ENCODE measurements at regions not wholly inside any gene's neighbourhood (a gene's known extent, or its start where the extent isn't known, plus 50 kb on each side); places are given as distances from the start of the nearest gene placed in this dataset.

DNA sequence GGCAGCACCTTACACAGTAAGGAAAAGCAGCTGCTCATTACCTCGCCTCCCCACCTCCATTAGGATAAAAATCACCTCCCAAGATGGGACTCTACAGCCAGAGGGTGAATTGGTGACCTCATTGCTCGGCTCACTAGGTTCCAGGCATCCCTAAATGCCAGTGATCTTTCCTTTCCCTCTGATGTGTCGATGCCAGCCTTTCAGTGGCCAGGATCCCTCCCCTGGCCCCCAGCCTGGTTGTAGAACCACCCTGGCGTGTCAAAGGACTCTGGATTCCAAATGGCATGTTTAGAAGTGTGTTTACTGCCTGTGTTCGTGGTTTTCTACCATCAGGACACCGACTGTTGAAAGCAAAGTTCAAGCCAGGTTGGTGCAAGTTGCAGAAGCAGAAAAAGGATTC is 72.1 kb upstream of the LYRM9 start:
- 77% methylated on average over 5 of the region's 6 CpGs for WGBS (ENCODE audit: insufficient coverage)
- no peak overlapping the region for H3K4me2 ChIP-seq (replicated peaks; ENCODE audit: extremely low read depth, low read length, poor library complexity, severe bottlenecking)
- intact Hi-C loops (cut with micrococcal nuclease) = loop anchor here in 1 of 2 donors (10.0 kb wide), 1 partner anchor 60 kb away; no protein-coding TSS in a partner anchor
- no peaks in the 10 kb centered on the region for H3K36me3 ChIP-seq (replicated peaks in 1 of 2; ENCODE audit: control insufficient read depth in 1 of 2, insufficient read depth in 2 of 2, low read length in 2 of 2)
- H3K4me1 ChIP-seq (ENCODE audit: control insufficient read depth in 1 of 2, insufficient read depth in 2 of 2, low read length in 2 of 2) = no peaks in the 10 kb centered on the region
- no peaks in the 10 kb centered on the region for H3K9me3 ChIP-seq (replicated peaks in 1 of 2; ENCODE audit: control insufficient read depth in 1 of 2, insufficient read depth in 1 of 2, low read length in 2 of 2)
- Mint-ChIP-seq H3K4me1 (no peaks in the 10 kb centered on the region), H3K27me3 (ENCODE audit: low read depth in 3 of 3) (peaks cover under 1 to 4% (median 2%) of the 10 kb centered on the region in 3 donors), H3K27ac (no peak overlapping the region), H3K4me3 (no peak overlapping the region), H3K9me3 (no peaks in the 10 kb centered on the region), H3K36me3 (no peaks in the 10 kb centered on the region)
- DNase-seq = no peak
- H3K27ac ChIP-seq (ENCODE audit: low read depth in 1 of 2, low read length in 2 of 2) = no peak overlapping the region
- H4K20me1 ChIP-seq (ENCODE audit: insufficient read depth, low read length) = no peaks in the 10 kb centered on the region
- TF ChIP-seq, protein P1, sequence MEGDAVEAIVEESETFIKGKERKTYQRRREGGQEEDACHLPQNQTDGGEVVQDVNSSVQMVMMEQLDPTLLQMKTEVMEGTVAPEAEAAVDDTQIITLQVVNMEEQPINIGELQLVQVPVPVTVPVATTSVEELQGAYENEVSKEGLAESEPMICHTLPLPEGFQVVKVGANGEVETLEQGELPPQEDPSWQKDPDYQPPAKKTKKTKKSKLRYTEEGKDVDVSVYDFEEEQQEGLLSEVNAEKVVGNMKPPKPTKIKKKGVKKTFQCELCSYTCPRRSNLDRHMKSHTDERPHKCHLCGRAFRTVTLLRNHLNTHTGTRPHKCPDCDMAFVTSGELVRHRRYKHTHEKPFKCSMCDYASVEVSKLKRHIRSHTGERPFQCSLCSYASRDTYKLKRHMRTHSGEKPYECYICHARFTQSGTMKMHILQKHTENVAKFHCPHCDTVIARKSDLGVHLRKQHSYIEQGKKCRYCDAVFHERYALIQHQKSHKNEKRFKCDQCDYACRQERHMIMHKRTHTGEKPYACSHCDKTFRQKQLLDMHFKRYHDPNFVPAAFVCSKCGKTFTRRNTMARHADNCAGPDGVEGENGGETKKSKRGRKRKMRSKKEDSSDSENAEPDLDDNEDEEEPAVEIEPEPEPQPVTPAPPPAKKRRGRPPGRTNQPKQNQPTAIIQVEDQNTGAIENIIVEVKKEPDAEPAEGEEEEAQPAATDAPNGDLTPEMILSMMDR (IDR thresholded peaks at IDR 0.05) = no peak
- H2AFZ ChIP-seq (ENCODE audit: insufficient read depth, low read depth, low read length, poor library complexity, severe bottlenecking) = no peak overlapping the region
- H3K4me3 ChIP-seq (replicated peaks in 1 of 3; ENCODE audit: low read depth in 2 of 3, low read length in 3 of 3) = no peak overlapping the region
- no peaks in the 10 kb centered on the region for H3K79me2 ChIP-seq (ENCODE audit: insufficient read depth, low read length)
- H3K27me3 ChIP-seq (ENCODE audit: control insufficient read depth in 2 of 2, insufficient read depth in 2 of 2, low read length in 2 of 2) = no peaks in the 10 kb centered on the region
- H3K9ac ChIP-seq (ENCODE audit: insufficient read depth, low read length, poor library complexity, severe bottlenecking) = no peak overlapping the region

GRCh38 chr17:27968206-27968732 is 74.2 kb upstream of the NLK start:
- H3K4me3 ChIP-seq (replicated peaks in 1 of 3; ENCODE audit: low read depth in 2 of 3, low read length in 3 of 3) = no peak overlapping the region
- DNase-seq = no peak
- no peaks in the 10 kb centered on the region for H3K36me3 ChIP-seq (replicated peaks in 1 of 2; ENCODE audit: control insufficient read depth in 1 of 2, insufficient read depth in 2 of 2, low read length in 2 of 2)
- TF ChIP-seq, protein P1 (IDR thresholded peaks at IDR 0.05) = no peak
- no peaks in the 10 kb centered on the region for H3K4me1 ChIP-seq (ENCODE audit: control insufficient read depth in 1 of 2, insufficient read depth in 2 of 2, low read length in 2 of 2)
- H4K20me1 ChIP-seq (ENCODE audit: insufficient read depth, low read length) = no peaks in the 10 kb centered on the region
- H3K4me3 Mint-ChIP-seq = no peak overlapping the region
- H2AFZ ChIP-seq (ENCODE audit: insufficient read depth, low read depth, low read length, poor library complexity, severe bottlenecking) = no peak overlapping the region
- H3K27me3 ChIP-seq (ENCODE audit: control insufficient read depth in 2 of 2, insufficient read depth in 2 of 2, low read length in 2 of 2) = no peaks in the 10 kb centered on the region
- WGBS (ENCODE audit: insufficient coverage) = 91% methylated on average over 5 of the region's 8 CpGs
- intact Hi-C loops (cut with micrococcal nuclease) = loop anchor here in 1 of 2 donors (10.0 kb wide), 1 partner anchor 57 kb away; no protein-coding TSS in a partner anchor
- H3K27ac ChIP-seq (ENCODE audit: low read depth in 1 of 2, low read length in 2 of 2) = no peak overlapping the region
- H3K9ac ChIP-seq (ENCODE audit: insufficient read depth, low read length, poor library complexity, severe bottlenecking) = no peak overlapping the region
- no peak overlapping the region for H3K4me2 ChIP-seq (replicated peaks; ENCODE audit: extremely low read depth, low read length, poor library complexity, severe bottlenecking)
- H3K27ac Mint-ChIP-seq = no peak overlapping the region
- peaks cover 2 to 4% (median 4%) of the 10 kb centered on the region in 3 donors for H3K27me3 Mint-ChIP-seq (ENCODE audit: low read depth in 3 of 3)
- H3K36me3 Mint-ChIP-seq = no peaks in the 10 kb centered on the region
- H3K4me1 Mint-ChIP-seq = no peaks in the 10 kb centered on the region
- peaks cover 0 to 2% (median 0%) of the 10 kb centered on the region in 7 donors for H3K9me3 Mint-ChIP-seq
- H3K9me3 ChIP-seq (replicated peaks in 1 of 2; ENCODE audit: control insufficient read depth in 1 of 2, insufficient read depth in 1 of 2, low read length in 2 of 2) = no peaks in the 10 kb centered on the region
- H3K79me2 ChIP-seq (ENCODE audit: insufficient read depth, low read length) = no peaks in the 10 kb centered on the region

Data from CD14-positive monocyte (primary cell).